ENCODE measurements at regions not wholly inside any gene's neighbourhood (a gene's known extent, or its start where the extent isn't known, plus 50 kb on each side); places are given as distances from the start of the nearest gene placed in this dataset.
A peak's percentile ranks its signal among the peaks of the same experiment; 100 is the strongest.

DNA sequence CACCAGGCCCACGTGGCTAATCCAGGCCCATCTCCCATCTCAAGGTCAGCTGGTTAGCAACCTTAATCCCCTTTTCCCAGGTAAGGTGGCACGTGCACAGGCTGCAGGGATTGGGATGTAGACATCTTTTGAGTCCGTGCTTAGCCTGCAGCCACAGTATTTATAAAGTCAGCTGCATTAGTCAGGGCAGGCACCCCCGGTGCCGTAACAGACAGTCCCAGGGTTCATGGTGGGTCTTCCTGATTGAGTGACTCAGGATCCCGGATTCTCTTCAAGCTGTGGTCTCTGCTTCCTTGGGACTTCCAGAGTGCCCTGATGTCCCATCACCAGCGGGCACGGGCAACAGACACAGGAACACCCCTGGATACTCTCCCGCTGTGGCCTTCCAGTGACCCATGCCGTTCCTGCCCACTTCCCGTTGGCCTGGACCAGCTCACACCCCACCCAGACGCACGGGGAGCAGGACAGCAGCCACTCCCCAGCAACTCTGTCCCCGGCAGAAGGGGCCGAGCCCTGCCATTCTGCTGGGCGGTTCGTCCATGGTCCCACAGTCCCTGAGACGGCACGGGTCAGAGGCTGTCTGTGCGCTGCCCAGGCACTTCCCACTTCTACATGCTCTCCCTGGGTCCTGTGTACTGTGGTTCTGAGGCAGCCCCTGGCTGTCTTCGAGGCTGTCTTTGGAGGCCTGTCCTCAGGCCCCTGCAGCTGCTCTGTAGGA, 248.6 kb upstream of the GSE1 start:
- DNase-seq: no peak

DNA sequence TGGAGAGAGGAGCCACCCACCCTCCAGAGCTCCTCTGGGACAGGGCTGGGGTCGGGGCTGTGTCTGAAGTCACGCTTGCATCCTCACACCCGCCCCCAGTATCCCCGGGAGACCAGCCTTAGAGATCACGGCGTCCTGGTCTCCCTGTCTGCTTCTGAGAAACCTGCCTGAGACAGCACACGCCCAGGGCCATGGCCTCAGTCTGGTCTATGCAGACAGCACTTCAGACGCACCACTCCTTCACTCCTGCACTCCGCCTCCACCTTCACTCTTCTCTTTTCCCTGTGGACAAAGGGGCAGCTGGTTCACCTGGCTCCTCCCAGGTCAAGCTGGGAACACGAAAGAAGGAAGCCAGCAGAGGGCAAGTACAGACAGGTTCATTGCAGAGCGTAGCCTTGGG, 248.0 kb upstream of the GSE1 start:
- no peak for DNase-seq

DNA sequence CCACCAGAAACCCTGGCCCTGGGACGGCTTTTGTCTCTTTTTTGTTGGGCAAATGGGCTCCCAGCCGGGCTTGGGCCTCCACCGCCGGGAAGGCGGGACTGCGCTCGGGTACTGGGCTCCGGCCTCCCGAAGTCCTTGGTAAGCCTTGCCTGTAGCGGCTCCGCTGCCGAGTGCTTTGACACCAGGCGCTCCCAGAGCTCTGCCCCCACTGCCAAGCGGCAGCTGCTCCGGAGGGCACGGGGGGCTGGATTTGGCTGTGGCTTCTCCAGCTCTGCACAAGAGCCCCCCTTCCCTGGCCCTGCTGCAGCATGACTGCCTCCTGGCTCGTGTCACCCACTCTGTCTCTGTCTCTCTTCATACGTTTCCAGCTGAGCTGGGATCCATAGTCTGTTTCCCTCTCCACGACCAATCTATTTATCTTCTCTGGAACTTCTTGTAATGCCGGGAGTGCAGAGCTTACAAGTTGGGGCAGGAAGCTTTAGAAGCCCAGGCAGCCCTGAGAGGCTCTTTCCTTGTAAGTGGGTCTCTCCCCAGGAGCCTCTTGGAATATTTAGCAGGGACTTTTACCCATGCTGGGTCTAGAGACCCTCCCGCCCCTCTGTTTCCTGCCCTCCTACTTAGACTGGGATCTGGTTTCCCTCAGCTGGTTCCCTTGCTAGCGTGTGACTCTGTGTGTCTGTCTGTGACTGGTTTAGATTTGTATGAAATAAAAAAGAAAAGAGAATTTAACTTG, 246.9 kb upstream of the GSE1 start:
- DNase-seq: no peak

DNA sequence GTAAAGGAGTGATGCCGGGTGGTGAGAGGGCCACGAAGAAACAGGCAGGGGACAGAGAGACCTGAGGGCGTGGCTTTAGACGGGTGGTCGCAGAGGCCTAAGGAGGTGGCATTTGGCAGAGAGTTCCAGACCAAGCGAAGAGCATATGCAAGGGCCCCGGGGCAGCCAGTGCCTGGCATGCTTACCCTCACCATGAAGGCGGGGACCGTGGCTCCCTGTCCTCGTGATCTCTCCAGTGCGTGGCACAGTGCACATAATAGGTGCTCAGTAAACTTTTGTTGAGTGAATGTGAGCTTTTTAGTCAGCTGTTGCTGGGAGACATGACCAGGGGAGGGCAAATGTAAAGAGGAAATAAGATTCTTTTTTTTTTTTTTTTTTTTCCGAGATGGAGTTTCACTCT, 245.6 kb upstream of the GSE1 start:
- DNase-seq: no peak

DNA sequence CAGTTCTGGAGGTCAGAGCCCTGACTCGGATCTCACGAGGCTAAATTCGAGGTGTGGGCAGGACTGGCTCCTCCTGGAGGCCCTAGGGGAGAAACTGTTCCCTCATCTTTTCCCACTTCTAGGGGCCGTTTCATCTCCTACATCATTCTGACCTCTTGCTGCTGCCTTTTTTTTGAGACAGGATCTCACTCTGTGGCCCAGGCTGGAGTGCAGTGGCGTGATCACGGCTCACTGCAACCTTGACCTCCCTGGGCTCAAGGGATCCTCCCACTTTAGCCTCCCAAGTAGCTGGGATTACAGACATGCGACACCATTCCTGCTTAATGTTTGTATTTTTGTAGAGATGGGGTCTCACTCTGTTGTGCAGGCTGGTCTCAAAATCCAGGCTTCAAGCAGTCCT, 244.1 kb upstream of the GSE1 start:
- DNase-seq: no peak

DNA sequence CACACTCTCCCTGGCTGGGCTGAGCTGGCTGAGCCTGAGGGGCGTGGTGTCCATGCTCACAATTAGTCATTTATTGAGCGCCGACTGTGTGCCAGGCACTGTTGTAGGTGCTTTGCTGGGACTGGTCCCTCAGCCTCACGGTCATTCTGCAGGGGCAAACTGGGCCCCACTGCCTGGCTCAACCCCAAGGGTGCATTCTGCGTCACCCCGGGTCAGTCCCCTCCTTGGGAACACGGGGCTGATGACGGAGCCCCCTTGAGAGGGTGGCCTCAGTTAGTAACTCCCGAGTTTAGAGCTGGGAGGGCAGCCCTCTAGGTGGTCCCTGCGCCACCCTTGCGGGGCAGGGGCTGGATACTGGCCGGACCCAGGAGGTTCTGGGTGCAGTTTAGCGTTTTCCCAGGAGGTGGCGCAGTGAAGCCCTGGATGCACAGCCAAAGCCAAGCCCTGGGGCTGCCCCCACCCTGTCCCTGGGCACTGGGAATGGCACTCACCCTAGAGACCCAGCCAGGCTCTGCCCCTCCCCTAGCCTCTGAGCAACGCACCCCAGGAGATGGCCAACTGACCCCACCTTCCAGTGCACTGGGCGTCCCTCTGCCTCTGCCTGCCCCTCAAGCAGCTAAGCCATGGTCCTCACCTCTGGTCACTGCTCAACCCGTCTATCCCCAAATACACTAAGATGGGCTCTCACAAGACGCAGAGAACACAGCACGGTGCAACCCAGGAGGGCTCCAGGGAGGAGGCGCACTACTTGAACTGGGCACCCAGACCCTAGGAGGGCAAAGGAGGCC, 243.2 kb upstream of the GSE1 start:
- DNase-seq: peak; percentile 35

DNA sequence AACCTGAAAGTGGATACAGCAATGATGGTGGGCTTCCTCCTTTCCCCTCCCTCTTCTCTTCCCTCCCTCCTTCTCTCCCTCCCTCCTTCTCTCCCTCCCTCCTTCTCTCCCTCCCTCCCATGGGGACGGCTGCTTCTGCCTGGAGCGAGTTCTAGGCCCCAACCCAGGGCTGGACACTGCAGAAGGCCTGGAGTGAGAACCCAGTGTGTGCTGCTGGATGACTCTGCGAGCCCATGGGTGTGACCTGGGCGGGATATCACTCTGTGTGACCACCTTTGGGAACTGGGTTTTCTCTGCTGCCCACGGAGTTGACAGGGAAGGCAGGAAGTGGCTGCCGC, 242.6 kb upstream of the GSE1 start:
- no peak for DNase-seq

DNA sequence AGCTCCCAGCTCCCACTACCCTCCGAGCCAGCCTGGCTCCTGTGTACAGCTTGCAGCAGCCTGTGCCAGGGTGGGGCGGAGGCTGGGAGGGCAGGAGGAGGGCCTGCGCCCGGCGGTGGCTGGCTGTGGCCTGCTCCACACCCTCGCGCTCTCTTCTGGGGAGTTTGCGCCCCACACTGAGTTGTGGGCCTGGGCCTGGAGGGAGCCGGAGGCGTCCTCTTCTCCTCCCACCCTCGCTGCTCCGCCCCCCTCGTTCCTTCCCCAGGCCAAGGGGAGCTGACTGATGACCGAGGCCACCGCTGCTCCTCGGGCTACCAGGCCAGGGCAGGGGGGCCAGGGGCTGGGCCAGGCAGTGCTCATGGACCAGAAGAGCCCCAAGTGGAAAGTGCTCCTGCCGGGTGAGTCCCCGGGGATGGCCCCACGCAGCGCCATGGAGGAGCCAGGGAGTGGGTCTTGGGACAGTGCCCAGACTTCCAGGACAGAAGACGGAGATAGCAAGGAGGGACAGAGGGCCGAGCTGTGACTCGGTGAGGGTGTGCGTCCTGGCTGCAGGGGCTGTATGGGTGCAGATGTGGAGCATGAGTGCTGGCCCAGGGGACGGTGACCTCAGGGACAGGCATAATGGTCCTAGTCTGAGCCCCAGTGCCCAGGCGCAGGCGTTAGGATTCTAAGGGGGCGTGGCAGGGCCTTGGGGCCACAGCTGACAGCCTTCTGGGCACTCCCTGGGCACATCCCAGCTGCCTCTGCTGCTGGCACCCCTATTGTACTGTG, 242.1 kb upstream of the GSE1 start:
- no peak for DNase-seq

DNA sequence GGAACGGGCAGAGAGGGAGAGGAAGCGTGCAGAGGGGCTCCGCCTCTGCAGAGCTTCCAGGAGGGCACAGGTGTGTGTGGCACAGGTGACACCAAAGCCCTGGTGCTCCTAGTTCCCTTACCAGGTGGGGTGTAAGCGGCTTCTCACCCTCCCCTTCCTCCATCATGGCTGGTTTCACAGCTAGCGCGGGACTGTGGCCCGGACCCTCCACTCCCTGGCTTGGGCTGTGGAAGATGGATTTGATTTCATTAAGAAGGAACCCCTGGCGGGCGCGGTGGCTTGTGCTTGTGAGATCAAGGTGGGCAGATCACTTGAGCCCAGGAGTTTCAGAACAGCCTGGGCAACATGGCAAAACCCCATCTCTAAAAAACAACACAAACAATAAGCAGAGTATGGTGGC, 241.2 kb upstream of the GSE1 start:
- DNase-seq: no peak

DNA sequence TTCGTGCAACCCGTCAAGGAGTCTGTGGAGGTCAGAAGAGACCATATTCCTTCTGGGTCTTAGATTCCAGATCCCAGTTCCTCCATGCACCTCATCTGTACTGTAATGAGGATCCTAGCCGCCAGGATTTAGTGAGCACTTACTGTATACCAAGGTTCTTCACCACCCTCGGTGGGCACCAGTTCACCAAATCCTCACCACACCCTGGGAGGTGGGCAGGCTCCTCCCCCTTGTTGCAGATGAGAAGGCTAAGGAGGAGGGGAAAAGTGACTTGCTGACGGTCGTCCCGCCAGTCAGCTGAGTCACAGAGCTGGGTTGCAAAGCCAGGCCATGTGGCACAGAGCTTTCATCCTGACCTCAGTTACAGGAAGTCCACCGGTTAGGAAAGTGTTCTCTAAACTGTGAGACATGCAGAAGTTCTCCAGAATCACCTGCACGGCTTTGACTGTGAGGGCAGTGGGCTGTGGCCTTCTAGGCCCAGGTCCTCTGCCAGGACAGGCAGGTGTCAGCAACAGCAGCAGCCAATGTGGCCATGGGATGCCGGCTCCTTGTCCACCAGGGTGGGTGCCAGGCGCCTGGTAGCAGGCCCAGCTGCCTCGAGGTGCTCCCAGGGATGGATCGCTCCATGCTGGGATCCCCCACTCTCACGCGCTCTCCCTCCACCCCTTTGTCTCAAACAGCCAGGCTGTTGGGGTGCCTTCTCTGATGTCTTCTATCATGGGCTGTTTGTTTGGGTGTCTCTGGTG, 240.3 kb upstream of the GSE1 start:
- peak; percentile 40 for DNase-seq

DNA sequence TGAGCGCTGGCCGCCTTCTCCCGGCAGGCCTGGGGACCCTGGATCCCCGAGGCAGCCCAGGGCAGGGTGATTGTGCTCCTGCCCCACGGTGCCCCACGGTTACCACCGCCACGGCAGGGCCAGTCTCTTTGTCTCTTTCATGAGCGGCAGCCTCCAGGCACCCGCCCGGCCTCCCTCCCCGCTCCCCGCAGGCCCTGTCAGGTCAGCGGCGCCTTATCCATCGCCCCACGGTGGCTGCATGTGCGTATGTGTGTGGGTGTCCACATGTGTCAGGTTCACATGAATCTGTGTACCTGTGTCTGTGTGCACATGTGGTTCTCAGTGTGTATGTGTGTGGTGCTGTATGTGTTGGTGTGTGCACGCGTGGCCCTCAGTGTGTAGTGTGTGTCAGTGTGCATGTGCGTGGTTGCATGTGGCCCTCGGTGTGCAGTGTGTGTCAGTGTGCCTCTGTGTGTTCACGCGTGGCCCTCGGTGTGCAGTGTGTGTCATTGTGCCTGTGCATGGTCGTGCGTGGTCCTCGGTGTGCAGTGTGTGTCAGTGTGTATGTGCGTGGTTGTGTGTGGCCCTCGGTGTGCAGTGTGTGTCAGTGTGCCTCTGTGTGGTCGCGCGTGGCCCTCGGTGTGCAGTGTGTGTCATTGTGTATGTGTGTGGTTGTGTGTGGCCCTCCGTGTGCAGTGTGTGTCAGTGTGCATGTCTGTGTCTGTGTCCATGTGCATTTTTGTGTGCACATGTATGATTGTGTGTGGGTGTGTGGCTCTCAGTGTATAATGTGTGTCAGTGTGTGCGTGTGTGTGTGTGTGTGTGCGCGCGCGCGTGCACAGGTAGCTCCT, 239.2 kb upstream of the GSE1 start:
- DNase-seq: no peak

DNA sequence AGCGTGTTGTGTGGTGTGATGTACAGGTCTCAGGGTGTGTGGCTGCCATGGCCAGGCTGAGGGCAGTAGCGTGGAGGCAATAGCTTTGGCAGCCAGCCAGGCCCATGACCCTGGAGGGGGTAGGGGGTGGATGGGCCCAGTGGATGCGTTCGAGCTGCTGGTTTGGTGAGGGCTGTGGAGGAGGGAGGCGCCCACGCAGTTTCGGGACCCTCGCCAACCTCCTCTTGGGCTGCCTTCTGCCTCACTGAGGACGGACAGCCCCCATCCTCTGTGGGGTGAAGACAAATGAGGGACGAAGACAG, 238.6 kb upstream of the GSE1 start:
- DNase-seq: no peak

DNA sequence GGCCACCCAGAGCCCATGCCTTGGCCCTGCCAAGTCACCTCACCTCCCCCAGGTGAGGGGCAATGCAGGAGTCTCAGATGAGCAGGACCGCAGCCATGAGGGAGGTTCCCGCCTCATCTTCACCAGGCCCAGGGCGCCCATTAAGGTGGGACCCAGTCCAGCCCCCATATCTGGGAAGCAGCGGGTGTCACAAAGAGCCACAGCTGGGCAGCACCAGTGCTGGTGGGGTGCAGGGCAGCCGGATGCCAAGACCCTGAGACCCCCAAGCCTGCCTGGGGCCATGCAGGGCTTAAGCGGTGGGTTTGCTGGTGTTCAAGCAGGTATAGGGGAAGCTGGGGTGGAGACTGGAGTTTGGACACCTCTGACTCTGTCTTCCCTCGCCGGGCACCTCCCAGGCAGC, 237.8 kb upstream of the GSE1 start:
- no peak for DNase-seq

DNA sequence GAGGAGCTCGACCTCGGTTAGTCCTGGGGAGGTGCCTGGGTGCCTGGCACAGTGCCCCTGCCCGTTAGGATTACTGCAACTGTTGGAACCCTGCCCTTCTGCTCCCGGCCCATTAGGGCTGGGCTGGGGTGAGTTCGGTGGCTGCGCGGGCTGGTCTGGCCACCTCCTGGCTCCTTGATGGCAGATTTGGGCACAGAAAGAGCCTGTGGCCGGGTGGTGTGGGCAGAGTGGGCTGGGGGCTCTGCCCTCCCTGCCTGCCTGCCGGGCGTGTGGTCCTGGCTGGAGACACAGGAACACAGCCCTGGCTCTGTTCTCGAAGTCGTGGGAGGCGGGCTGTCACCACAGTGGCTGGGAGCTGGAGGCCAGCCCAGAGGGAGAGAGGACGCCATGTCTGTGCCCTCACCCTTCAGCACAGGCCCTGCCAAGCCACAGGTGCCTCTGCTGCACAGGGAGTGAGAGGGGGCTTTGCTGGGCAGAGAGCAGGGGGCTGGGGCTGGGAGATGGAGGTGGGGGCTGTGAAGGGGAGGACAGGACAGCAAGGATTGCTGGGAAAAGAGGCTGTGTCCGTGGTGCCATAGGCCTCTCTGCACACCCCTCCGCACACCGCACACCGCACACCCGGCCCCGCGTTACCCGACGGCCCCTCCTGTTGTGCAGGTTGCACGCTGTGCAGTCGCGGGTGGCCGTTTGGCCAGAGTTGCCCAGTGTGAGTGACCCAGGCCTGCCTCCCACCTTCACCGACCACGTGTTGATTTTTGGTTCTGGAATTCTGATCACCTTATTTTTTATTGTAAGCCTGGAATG, 236.6 kb upstream of the GSE1 start:
- no peak for DNase-seq

DNA sequence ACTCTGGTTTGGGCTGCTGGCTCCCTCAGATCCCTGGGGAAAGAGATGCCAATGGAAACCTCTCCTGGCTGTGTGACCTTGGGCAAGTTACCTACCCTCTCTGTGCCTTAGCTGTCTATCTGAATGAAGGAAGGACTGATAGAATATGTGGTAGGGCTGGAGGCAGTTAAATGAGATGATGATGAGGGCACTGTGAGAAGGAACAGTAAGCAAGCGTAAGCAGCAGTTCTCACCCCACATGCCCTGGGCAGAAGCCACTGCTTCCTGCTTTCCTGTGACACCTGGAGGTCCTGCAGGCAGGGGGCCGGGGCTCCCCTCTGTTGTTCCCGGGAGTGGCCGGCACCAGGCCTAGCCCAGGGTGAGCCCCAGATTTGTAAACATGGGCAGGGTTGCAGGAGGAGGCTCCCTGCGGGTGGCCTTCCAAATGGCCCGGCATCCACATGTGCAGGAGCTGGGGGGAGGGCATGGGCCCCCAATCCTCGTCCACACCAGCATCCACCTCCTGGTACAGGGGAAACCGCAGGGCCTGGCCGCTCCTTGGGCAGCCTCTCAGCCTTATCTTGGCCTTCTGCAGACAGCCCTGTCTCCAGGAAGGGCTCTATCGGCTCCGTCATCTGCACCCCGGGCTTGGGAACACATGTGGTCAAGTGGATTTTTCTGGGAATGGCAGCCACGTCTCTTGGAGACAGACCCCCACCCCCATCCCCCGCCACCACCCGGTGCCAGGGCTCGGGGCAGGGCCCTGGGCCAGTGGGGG, 235.6 kb upstream of the GSE1 start:
- no peak for DNase-seq

DNA sequence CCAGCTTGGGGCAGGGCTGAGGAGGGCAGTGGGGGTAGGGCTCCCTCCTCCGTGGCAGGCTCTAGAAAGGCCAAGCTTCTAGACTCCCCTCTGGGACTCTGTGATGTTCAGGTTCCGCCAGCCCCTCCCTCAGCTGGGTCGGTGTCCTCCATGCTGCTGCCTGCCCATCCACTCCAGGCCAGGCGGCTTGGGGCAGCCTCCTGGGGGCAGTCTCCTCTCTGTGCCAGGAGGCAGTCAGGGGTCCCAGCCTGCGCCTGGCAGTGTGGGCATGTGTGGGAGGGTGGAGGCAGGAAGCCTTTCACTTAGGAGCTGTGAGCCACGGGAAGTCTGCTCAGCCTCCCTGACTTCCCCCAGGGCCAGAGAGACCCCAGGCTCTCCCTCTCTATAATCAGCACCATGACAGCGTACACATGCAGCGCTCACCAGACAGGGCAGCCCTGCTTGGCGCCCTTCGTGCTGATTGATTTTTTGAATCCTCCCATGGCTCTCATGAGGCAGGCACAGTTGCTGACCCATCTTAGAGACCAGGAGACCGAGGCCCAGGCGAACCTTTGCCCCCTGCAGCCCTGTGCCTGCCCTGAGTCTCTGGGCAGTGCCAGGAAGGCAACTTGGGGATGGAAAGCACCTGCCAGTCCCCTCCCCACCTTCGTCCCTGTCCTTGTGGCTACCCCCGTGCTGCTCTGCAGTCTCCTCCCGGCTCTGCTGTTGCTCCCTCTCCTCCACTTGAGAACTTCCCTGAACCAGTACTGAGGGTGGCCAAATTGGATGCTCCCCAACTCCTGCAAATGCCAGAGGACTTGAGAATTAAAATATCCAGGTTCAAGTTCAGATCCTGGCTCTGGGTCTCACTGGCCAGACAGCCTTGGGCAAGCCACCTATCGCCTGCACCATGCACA, 234.7 kb upstream of the GSE1 start:
- no peak for DNase-seq

DNA sequence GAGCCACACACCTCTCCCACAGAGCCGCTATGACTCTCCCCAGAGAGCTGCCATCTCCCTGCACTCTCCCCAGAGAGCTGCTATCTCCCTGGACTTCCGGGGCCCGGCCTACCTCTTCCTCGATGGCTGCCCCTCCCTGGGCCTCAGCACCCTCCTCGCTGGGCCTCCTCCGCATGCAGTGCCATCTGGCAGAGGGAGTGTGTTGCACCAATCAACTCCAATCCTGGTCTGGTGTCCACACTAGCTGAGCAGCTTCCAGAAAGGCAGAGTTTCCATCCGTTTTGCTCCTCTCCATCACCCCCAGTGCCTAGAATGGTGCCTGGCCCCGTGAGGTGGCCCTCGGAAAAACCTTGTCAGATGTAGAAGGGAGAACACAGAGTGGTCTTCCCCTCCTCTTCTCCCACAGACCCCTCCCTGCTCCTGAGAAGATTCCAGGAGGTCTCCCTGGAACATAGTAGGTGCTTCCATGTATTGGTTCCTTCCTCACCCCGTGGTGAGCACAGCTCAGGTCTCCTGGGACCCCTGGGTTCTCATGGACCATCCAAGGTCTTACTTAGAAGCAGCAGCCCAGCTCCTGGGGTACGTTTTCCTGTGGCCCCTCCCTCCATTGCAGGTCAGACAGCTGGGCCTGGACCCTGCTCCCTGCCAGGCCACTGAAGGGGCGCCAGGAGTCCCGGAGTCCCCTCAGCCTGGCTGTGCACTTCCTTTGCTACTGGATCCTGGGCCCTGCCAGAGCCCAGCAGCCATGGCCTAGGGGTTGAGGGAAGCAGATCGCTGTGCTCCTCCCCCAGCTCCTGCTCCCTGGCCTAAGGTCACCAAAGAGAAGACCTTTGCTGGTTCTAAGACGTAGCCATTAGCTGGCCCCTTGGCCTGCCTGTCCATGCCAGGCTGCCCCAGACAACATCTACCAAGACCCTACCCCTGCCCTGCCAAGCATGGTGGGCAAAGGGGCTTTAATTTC, 233.8 kb upstream of the GSE1 start:
- DNase-seq: no peak

DNA sequence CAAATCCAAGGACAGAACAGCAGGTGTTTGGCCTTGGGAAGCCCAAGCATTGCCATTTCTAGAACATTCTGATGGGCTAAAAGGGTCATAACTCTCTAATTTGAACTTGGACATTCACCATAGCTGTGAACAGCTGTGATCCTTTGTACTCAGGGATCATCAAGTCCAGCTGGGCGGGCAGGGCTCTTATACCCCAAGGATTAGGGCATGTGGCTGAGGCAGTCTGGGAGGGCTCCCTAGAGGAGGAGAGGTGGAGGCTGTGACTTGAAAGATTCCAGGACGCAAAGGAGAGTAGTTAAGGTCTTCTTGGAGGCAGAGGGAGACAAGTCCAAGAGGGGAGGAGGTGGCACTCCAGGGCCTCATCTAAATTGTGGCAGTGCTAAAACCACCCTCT, 233.1 kb upstream of the GSE1 start:
- DNase-seq: no peak
